Neural cell (in vitro differentiated cells): ENCODE measurements at regions not wholly inside any gene's neighbourhood (a gene's known extent, or its start where the extent isn't known, plus 50 kb on each side); places are given as distances from the start of the nearest gene placed in this dataset.

Experiments
- H2AFZ ChIP-seq: fragments of 200-600, 300-800 bp; sonication (generic), shearing (Covaris generic); 2 replicates; pipeline ENCODE4 v1.6.0; 2014; ENCODE audit warnings: low read depth, mild to moderate bottlenecking, antibody characterized with exemption, low read length, moderate library complexity
- H3F3A ChIP-seq: fragments of 200-600 bp; shearing (Covaris generic); 2 replicates; pipeline ENCODE4 v1.6.1; 2016; ENCODE audit warnings: mild to moderate bottlenecking, moderate library complexity, mixed read lengths, antibody characterized with exemption, low read length; ENCODE audit not compliant: insufficient read depth, poor library complexity, severe bottlenecking
- H3K27ac ChIP-seq: fragments of 200-600, 300-800 bp; sonication (generic), shearing (Covaris generic); 2 replicates; pipeline ENCODE4 v1.5.1; 2014; ENCODE audit warnings: mild to moderate bottlenecking, low read length, moderate library complexity
- H3K27me3 ChIP-seq: fragments of 300-800, 200-600 bp; sonication (generic), shearing (Covaris generic); 2 replicates; pipeline ENCODE4 v1.6.0; 2014; ENCODE audit warnings: mild to moderate bottlenecking, low read depth, low read length, moderate library complexity; ENCODE audit not compliant: insufficient read depth
- H3K36me3 ChIP-seq: fragments of 300-800, 200-600 bp; sonication (generic), shearing (Covaris generic); 2 replicates; pipeline ENCODE4 v1.5.1; 2014; ENCODE audit warnings: mild to moderate bottlenecking, antibody characterized with exemption, low read length, moderate library complexity; ENCODE audit not compliant: insufficient read depth
- H3K4me2 ChIP-seq: fragments of 300-800, 200-600 bp; sonication (generic), shearing (Covaris generic); 2 replicates; pipeline ENCODE4 v1.6.0; 2014; ENCODE audit warnings: mild to moderate bottlenecking, low read length
- H3K4me3 ChIP-seq: fragments of 300-800, 200-600 bp; sonication (generic), shearing (Covaris generic); 2 replicates; pipeline ENCODE4 v1.5.1; 2014; ENCODE audit warnings: mild to moderate bottlenecking, low read length, moderate library complexity
- H3K79me2 ChIP-seq: fragments of 200-600 bp; shearing (Covaris generic); replicated peaks from 2 replicates; pipeline ENCODE4 v1.6.0; 2014; ENCODE audit warnings: mild to moderate bottlenecking, low read length, moderate library complexity; ENCODE audit not compliant: insufficient read depth
- H3K9ac ChIP-seq: fragments of 300-800, 200-600 bp; sonication (generic), shearing (Covaris generic); 2 replicates; pipeline ENCODE4 v1.6.1; 2016; ENCODE audit warnings: mild to moderate bottlenecking, low read length, mixed read lengths
- H3K9me2 ChIP-seq: fragments of 200-600 bp; shearing (Covaris generic); 2 replicates; pipeline ENCODE4 v1.6.1; 2016; ENCODE audit warnings: mild to moderate bottlenecking, low read length, mixed read lengths; ENCODE audit not compliant: insufficient read depth
- H3K9me3 ChIP-seq: fragments of 200-600, 300-800 bp; sonication (generic), shearing (Covaris generic); 2 replicates; pipeline ENCODE4 v1.6.1; 2016; ENCODE audit warnings: mild to moderate bottlenecking, mixed run types, low read length, moderate library complexity, mixed read lengths
- H4K20me1 ChIP-seq: fragments of 200-600 bp; shearing (Covaris generic); 2 replicates; pipeline ENCODE4 v1.6.1; 2016; ENCODE audit warnings: mild to moderate bottlenecking, mixed run types; ENCODE audit not compliant: insufficient read depth
- EP300 ChIP-seq: fragments of 450-650 bp; conservative IDR thresholded peaks from 2 replicates; pipeline ENCODE4 v1.6.1; 2014; ENCODE audit warnings: antibody characterized with exemption, mild to moderate bottlenecking, moderate library complexity; ENCODE audit not compliant: poor library complexity, severe bottlenecking
- EZH2 ChIP-seq: fragments of 200-600, 300-800 bp; shearing (Covaris generic), sonication (generic); IDR thresholded peaks from 2 replicates; pipeline ENCODE4 v1.6.1; 2014; ENCODE audit warnings: antibody characterized with exemption, low read length, borderline replicate concordance, mild to moderate bottlenecking; ENCODE audit not compliant: insufficient read depth, poor library complexity, severe bottlenecking
- MXI1 ChIP-seq: fragments of 450-650 bp; conservative IDR thresholded peaks from 2 replicates; pipeline ENCODE4 v1.6.1; 2014; ENCODE audit warnings: antibody characterized with exemption, mild to moderate bottlenecking; ENCODE audit not compliant: poor library complexity, severe bottlenecking
- POLR2AphosphoS5 ChIP-seq: IDR thresholded peaks from 2 replicates; pipeline ENCODE4 v1.6.1; 2012
- RAD21 ChIP-seq: fragments of 450-650 bp; conservative IDR thresholded peaks from 2 replicates; pipeline ENCODE4 v1.6.1; 2014; ENCODE audit warnings: antibody characterized with exemption, mild to moderate bottlenecking, moderate library complexity
- SMC3 ChIP-seq: fragments of 450-650 bp; conservative IDR thresholded peaks from 2 replicates; pipeline ENCODE4 v1.6.1; 2014; ENCODE audit warnings: antibody characterized with exemption, mild to moderate bottlenecking, moderate library complexity; ENCODE audit not compliant: poor library complexity
- TAF1 ChIP-seq: IDR thresholded peaks from 2 replicates; pipeline ENCODE4 v1.6.1; 2012; ENCODE audit warnings: low read depth
- TF ChIP-seq, protein P1 (sequence below): fragments of 450-650 bp; IDR thresholded peaks from 2 replicates; pipeline ENCODE4 v1.5.1; 2014; ENCODE audit warnings: antibody characterized with exemption, mild to moderate bottlenecking, moderate library complexity; ENCODE audit not compliant: poor library complexity, severe bottlenecking
- TF ChIP-seq, protein P2 (sequence below): IDR thresholded peaks from 2 replicates; pipeline ENCODE4 v1.6.1; 2012; ENCODE audit warnings: borderline replicate concordance

DNA sequence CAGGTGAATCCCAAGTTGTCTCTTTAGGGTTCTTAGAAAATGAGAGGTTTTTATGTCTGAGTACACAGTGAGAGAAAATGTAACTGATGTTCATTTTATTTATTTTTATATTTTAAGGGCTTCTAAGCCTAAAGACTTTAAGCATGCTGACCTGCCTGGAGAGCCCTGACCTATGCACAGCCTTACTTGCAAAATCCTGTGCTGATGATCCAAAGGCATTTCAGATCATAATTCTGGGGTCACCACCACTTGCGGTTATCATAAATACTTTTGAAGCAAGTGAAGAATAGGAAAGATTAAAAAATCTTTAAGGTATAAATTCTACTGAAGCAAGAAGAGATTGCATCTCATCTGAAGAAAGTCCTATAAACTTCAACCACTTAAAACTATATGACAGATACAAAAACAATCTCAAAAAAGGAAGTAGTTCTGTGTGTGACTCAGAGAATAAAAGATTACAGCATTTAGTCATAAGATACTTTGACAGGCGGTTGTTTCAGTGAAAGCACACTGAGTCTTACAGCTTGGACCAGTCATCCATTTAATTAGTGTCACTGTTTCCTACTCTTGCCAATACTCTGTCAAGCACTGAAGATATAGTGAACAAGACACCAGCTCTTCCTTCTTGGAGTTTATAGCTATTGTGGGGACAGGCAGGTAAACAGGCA, 245.2 kb upstream of the DIPK2B start:
- Histone ChIP-seq H3K9me2 (no peaks in the 10 kb centered on the region), H3K27ac (no peak overlapping the region), H4K20me1 (no peaks in the 10 kb centered on the region), H3F3A (no peaks in the 10 kb centered on the region), H3K36me3 (no peaks in the 10 kb centered on the region), H3K9me3 (no peaks in the 10 kb centered on the region), H3K4me2 (no peak overlapping the region), H2AFZ (no peak overlapping the region), H3K9ac (no peak overlapping the region), H3K27me3 (no peaks in the 10 kb centered on the region), H3K79me2 (no peaks in the 10 kb centered on the region), H3K4me3 (no peak overlapping the region)
- TF ChIP-seq POLR2AphosphoS5: no peak

DNA sequence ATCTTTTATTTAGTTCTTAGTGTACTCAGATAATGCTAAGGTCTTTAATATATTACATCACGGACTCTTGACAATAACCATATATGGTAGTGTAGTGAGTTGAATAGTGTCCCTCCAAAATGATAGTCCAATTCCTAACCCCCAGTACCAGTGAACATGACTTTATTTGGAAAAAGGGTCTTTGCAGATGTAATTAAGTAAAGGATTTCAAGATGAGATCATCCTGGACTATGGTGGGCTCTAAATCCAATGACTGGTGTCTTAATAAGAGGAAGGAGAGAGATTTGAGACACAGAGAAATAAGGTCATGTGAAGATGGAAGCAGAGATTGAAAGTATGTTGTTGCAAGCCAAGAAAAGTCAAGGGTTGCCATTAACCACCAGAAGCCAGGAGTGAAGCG, 236.5 kb upstream of the DIPK2B start:
- Histone ChIP-seq H3K9me3 (no peaks in the 10 kb centered on the region), H3K27ac (no peak overlapping the region), H3F3A (no peaks in the 10 kb centered on the region), H3K27me3 (no peaks in the 10 kb centered on the region), H3K4me3 (no peak overlapping the region), H3K9me2 (no peaks in the 10 kb centered on the region), H4K20me1 (no peaks in the 10 kb centered on the region), H3K79me2 (no peaks in the 10 kb centered on the region), H2AFZ (no peak overlapping the region), H3K4me2 (no peak overlapping the region), H3K36me3 (no peaks in the 10 kb centered on the region), H3K9ac (no peak overlapping the region)
- TF ChIP-seq EP300: no peak
- TF ChIP-seq TAF1: no peak
- TF ChIP-seq RAD21: no peak
- no peak for TF ChIP-seq EZH2
- TF ChIP-seq, protein P1, sequence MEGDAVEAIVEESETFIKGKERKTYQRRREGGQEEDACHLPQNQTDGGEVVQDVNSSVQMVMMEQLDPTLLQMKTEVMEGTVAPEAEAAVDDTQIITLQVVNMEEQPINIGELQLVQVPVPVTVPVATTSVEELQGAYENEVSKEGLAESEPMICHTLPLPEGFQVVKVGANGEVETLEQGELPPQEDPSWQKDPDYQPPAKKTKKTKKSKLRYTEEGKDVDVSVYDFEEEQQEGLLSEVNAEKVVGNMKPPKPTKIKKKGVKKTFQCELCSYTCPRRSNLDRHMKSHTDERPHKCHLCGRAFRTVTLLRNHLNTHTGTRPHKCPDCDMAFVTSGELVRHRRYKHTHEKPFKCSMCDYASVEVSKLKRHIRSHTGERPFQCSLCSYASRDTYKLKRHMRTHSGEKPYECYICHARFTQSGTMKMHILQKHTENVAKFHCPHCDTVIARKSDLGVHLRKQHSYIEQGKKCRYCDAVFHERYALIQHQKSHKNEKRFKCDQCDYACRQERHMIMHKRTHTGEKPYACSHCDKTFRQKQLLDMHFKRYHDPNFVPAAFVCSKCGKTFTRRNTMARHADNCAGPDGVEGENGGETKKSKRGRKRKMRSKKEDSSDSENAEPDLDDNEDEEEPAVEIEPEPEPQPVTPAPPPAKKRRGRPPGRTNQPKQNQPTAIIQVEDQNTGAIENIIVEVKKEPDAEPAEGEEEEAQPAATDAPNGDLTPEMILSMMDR: no peak
- no peak for TF ChIP-seq POLR2AphosphoS5
- no peak for TF ChIP-seq SMC3
- TF ChIP-seq, protein P2, sequence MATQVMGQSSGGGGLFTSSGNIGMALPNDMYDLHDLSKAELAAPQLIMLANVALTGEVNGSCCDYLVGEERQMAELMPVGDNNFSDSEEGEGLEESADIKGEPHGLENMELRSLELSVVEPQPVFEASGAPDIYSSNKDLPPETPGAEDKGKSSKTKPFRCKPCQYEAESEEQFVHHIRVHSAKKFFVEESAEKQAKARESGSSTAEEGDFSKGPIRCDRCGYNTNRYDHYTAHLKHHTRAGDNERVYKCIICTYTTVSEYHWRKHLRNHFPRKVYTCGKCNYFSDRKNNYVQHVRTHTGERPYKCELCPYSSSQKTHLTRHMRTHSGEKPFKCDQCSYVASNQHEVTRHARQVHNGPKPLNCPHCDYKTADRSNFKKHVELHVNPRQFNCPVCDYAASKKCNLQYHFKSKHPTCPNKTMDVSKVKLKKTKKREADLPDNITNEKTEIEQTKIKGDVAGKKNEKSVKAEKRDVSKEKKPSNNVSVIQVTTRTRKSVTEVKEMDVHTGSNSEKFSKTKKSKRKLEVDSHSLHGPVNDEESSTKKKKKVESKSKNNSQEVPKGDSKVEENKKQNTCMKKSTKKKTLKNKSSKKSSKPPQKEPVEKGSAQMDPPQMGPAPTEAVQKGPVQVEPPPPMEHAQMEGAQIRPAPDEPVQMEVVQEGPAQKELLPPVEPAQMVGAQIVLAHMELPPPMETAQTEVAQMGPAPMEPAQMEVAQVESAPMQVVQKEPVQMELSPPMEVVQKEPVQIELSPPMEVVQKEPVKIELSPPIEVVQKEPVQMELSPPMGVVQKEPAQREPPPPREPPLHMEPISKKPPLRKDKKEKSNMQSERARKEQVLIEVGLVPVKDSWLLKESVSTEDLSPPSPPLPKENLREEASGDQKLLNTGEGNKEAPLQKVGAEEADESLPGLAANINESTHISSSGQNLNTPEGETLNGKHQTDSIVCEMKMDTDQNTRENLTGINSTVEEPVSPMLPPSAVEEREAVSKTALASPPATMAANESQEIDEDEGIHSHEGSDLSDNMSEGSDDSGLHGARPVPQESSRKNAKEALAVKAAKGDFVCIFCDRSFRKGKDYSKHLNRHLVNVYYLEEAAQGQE: no peak
- TF ChIP-seq MXI1: no peak

DNA sequence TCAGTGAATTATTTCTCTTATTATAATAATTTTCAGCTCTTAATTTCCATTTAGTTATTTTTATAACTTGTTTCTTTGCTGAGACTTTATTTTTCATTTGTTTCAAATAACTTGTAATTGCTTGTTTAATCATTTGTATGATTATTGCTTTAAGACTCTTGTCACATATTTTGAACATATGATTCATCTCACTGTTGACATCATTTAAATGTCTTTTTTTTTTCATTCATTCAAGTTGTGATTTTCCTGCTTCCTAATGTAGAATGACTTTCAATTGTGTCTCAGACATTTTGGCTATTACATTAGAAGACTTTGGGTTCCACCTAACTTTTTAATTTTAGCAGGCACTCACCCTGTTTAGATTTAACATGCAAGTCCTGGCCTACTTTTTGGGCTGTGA, 234.8 kb upstream of the DIPK2B start:
- Histone ChIP-seq H4K20me1 (no peaks in the 10 kb centered on the region), H2AFZ (no peak overlapping the region), H3K36me3 (no peaks in the 10 kb centered on the region), H3K9me2 (no peaks in the 10 kb centered on the region), H3K27me3 (no peaks in the 10 kb centered on the region), H3K27ac (no peak overlapping the region), H3F3A (no peaks in the 10 kb centered on the region), H3K4me2 (no peak overlapping the region), H3K9ac (no peak overlapping the region), H3K9me3 (no peaks in the 10 kb centered on the region), H3K79me2 (no peaks in the 10 kb centered on the region), H3K4me3 (no peak overlapping the region)
- no peak for TF ChIP-seq TAF1
- TF ChIP-seq MXI1: no peak
- TF ChIP-seq RAD21: no peak
- TF ChIP-seq, protein P2: no peak
- TF ChIP-seq SMC3: no peak
- no peak for TF ChIP-seq POLR2AphosphoS5
